Adrenal gland (tissue), 9 donors: ENCODE measurements at regions not wholly inside any gene's neighbourhood (a gene's known extent, or its start where the extent isn't known, plus 50 kb on each side); places are given as distances from the start of the nearest gene placed in this dataset.
"Not testable (repeated sequence)": the region's sequence is repeated elsewhere in the genome, so short reads cannot be mapped to it uniquely, and the experiment has no call there.

ENCODE experiments used
- DNase-seq, 7 donors: peaks; one replicate each; pipeline ENCODE4 v3.0.0-alpha.2; 2019 to 2020
- H3K27ac ChIP-seq, 5 donors: fragments of 200-600 bp; sonication (generic) in 4 of 5; 1 replicate in 3 of 5; 2 replicates in 2 of 5; pipeline versions ENCODE4 v1.5.1 to v1.8.0; 2016 to 2020; ENCODE audit warnings: mild to moderate bottlenecking in 1 of 5
- H3K27me3 ChIP-seq: fragments of 200-600 bp; 2 replicates; pipeline ENCODE4 v1.8.0; 2021
- H3K36me3 ChIP-seq, 2 donors: fragments of 200-600 bp; replicated peaks in 1 of 2; 1 replicate in 1 of 2; 2 replicates in 1 of 2; pipeline versions ENCODE4 v1.5.1 to v1.8.0; 2018 to 2022
- H3K4me1 ChIP-seq, 2 donors: fragments of 200-600 bp; replicated peaks in 1 of 2; 1 replicate in 1 of 2; 2 replicates in 1 of 2; pipeline versions ENCODE4 v1.5.1 to v1.8.0; 2018 to 2021
- H3K4me3 ChIP-seq, 4 donors: fragments of 200-600 bp; sonication (generic) in 3 of 4; one replicate each; pipeline ENCODE4 v1.5.1; 2016 to 2018
- H3K9me3 ChIP-seq, 3 donors: fragments of 200-600 bp; sonication (generic) in 1 of 3; replicated peaks in 1 of 3; 1 replicate in 2 of 3; 2 replicates in 1 of 3; pipeline versions ENCODE4 v1.5.1 to v1.8.0; 2016 to 2021
- CTCF ChIP-seq, 6 experiments: fragments of 450-650 bp in 4 of 6; fragments of 200-600 bp in 2 of 6; sonication (generic) in 1 of 6; IDR thresholded peaks; 1 replicate in 5 of 6; 2 replicates in 1 of 6; pipeline versions ENCODE4 v1.5.1 to v1.8.0; 2016 to 2021; ENCODE audit warnings: antibody characterized with exemption in 6 of 6, mild to moderate bottlenecking in 2 of 6, moderate library complexity in 1 of 6
- POLR2A ChIP-seq, 2 donors: fragments of 450-650 bp; IDR thresholded peaks; one replicate each; pipeline ENCODE4 v1.6.1; 2017; ENCODE audit warnings: antibody characterized with exemption in 2 of 2, mild to moderate bottlenecking in 2 of 2, moderate library complexity in 1 of 2
- WGBS, 4 donors: extraction: QIAGEN DNeasy Blood & Tissue Kit in 2 of 4; methylation state at CpG; one replicate each; pipeline versions ENCODE4 v1.1.5 to v1.1.7; 2013 to 2017; 5-methylcytosine and 5-hydroxymethylcytosine counted together
- intact Hi-C, 2 donors: fragments of 100-400 bp; cut with DNase I; formaldehyde crosslinking; loops; one replicate each; pipeline versions ENCODE4 v1.14.1 to v1.15.0; 2022 to 2023
- donor health status: healthy with polysubstance abuse.
- donor health status: Bipolar disorder and iron deficiency.
- donor health status: DM: yes; HTN: yes; CAD: no.
- donor health status: DM: no; HTN: no; CAD: no.
- donor health status: DM: no; HTN: no; CAD: no.

- no peak overlapping the region for H3K4me3 ChIP-seq
- no peak overlapping the region for H3K27ac ChIP-seq
- H3K36me3 ChIP-seq = no peaks in the 10 kb centered on the region
- 48 to 63% (median 55%) methylated on average over 3 of the region's 3 CpGs for WGBS, 4 donors
- no peak for DNase-seq
- intact Hi-C loops = no loop called here
- no peak for TF ChIP-seq POLR2A (IDR thresholded peaks at IDR 0.05)
- no peak for TF ChIP-seq CTCF (IDR thresholded peaks at IDR 0.05)
- no peaks in the 10 kb centered on the region for H3K27me3 ChIP-seq
- no peaks in the 10 kb centered on the region for H3K9me3 ChIP-seq
- H3K4me1 ChIP-seq = no peaks in the 10 kb centered on the region
Observed at GRCh38 chr3:101119535-101119934, 126.3 kb upstream of the ABI3BP start.

GRCh38 chr3:101117980-101118379 is 124.8 kb upstream of the ABI3BP start:
- Histone ChIP-seq H3K4me1 (no peaks in the 10 kb centered on the region), H3K9me3 (no peaks in the 10 kb centered on the region), H3K4me3 (no peak overlapping the region), H3K27me3 (no peaks in the 10 kb centered on the region), H3K36me3 (no peaks in the 10 kb centered on the region), H3K27ac (no peak overlapping the region)
- 79 to 95% (median 83%) methylated on average over 2 of the region's 2 CpGs for WGBS, 4 donors
- intact Hi-C loops = no loop called here
- no peak for TF ChIP-seq POLR2A (IDR thresholded peaks at IDR 0.05)
- TF ChIP-seq CTCF (IDR thresholded peaks at IDR 0.05) = no peak
- DNase-seq = no peak

- intact Hi-C loops = no loop called here
- TF ChIP-seq CTCF (IDR thresholded peaks at IDR 0.05) (no peak), POLR2A (IDR thresholded peaks at IDR 0.05) (no peak)
- Histone ChIP-seq H3K4me3 (no peak overlapping the region), H3K27me3 (no peaks in the 10 kb centered on the region), H3K9me3 (no peaks in the 10 kb centered on the region), H3K36me3 (no peaks in the 10 kb centered on the region), H3K27ac (no peak overlapping the region), H3K4me1 (no peaks in the 10 kb centered on the region)
- DNase-seq = no peak
- 58 to 74% (median 66%) methylated on average over 3 of the region's 3 CpGs for WGBS, 4 donors
Observed at GRCh38 chr3:101117465-101117864, 124.2 kb upstream of the ABI3BP start.

GRCh38 chr3:101110295-101110694 is 117.1 kb upstream of the ABI3BP start:
- intact Hi-C loops = not testable (repeated sequence)

GRCh38 chr3:101104321-101104720 is 111.1 kb upstream of the ABI3BP start:
- Histone ChIP-seq H3K36me3 (no peaks in the 10 kb centered on the region), H3K4me1 (no peaks in the 10 kb centered on the region), H3K27ac (no peak overlapping the region), H3K9me3 (no peaks in the 10 kb centered on the region), H3K27me3 (no peaks in the 10 kb centered on the region), H3K4me3 (no peak overlapping the region)
- no peak for DNase-seq
- TF ChIP-seq CTCF (IDR thresholded peaks at IDR 0.05) = no peak
- TF ChIP-seq POLR2A (IDR thresholded peaks at IDR 0.05) = no peak
- WGBS, 4 donors = 66 to 82% (median 76%) methylated on average over 1 of the region's 1 CpG
- intact Hi-C loops = no loop called here

More at GRCh38 chr3:101110295-101110694, 117.1 kb upstream of the ABI3BP start:
- not testable (repeated sequence) for H3K9me3 ChIP-seq, H3K4me1 ChIP-seq, H3K36me3 ChIP-seq, H3K4me3 ChIP-seq, H3K27me3 ChIP-seq, DNase-seq, H3K27ac ChIP-seq
- 76 to 88% (median 85%) methylated on average over 3 of the region's 3 CpGs for WGBS, 4 donors
